H1 (cell line): ENCODE measurements at regions not wholly inside any gene's neighbourhood (a gene's known extent, or its start where the extent isn't known, plus 50 kb on each side); places are given as distances from the start of the nearest gene placed in this dataset.

ENCODE experiments used
- CHD1 ChIP-seq: IDR thresholded peaks from 2 replicates; pipeline ENCODE4 v1.6.1; 2012; ENCODE audit warnings: low read depth, low read length, improper control_type of control experiment
- CTCF ChIP-seq, 3 experiments: IDR thresholded peaks; 1 replicate in 2 of 3; 2 replicates in 1 of 3; pipeline versions ENCODE4 v1.5.1 to v1.6.1; 2011; ENCODE audit warnings: low read length in 3 of 3, mild to moderate bottlenecking in 3 of 3, inconsistent platforms in 2 of 3, low read depth in 1 of 3, moderate library complexity in 1 of 3; ENCODE audit not compliant: insufficient read depth in 1 of 3; ENCODE audit errors: control extremely low read depth in 1 of 3
- JUN ChIP-seq: IDR thresholded peaks from 2 replicates; pipeline ENCODE4 v1.6.1; 2011; ENCODE audit warnings: low read depth, mild to moderate bottlenecking, improper control_type of control experiment, low read length
- POLR2A ChIP-seq, 2 experiments: IDR thresholded peaks; 1 replicate in 1 of 2; 2 replicates in 1 of 2; pipeline ENCODE4 v1.6.1; 2011; ENCODE audit warnings: low read depth in 2 of 2, low read length in 2 of 2, mild to moderate bottlenecking in 2 of 2; ENCODE audit errors: control extremely low read depth in 1 of 2
- RFX5 ChIP-seq: IDR thresholded peaks from 2 replicates; pipeline ENCODE4 v1.6.1; 2011; ENCODE audit warnings: low read depth, low read length, improper control_type of control experiment, borderline replicate concordance
- RXRA ChIP-seq: IDR thresholded peaks from 2 replicates; pipeline ENCODE4 v1.6.1; 2011; ENCODE audit warnings: low read depth, mild to moderate bottlenecking, low read length, moderate library complexity; ENCODE audit not compliant: insufficient read depth
- SP1 ChIP-seq: IDR thresholded peaks from 2 replicates; pipeline ENCODE4 v1.6.1; 2011; ENCODE audit warnings: low read depth, low read length

DNA sequence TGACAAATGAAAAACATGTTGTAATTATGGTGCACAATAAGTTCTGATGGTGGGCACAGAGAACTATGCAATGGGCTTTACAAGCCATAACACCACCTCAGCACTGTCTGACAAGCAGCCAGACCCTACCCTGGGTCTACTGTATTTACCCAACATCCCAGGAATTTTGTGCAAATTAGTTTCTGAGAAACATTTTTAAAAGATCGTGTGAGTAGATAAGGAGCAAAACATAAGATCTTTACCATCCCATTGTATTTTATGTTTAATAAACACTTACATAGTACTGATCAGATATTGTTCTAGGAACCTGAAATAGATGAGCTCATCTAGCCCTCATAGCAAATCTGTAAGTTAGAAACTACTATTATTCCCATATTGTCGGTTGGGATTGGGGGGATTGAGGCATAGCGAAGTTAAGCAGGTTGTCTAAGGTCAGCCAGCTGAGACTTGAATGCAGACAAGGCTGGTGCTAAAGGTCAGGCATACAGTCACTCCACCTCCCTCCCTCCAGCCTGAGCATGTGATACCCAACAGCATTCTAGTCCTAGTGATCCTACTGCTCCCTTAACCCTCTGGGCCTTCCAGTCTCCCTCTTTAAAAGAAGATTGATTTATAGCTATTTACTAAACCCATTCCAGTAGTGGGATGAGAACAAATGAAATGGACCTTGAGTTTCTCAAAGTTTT, 67.4 kb upstream of the STAM2 start:
- TF ChIP-seq CTCF (IDR thresholded peaks at IDR 0.05; ENCODE audit: control extremely low read depth in 1 of 3, insufficient read depth in 1 of 3, low read depth in 1 of 3, low read length in 3 of 3) (no peak), POLR2A (IDR thresholded peaks at IDR 0.05; ENCODE audit: control extremely low read depth in 1 of 2, low read depth in 2 of 2, low read length in 2 of 2) (no peak), SP1 (no peak), JUN (no peak), RFX5 (no peak), RXRA (no peak), CHD1 (no peak)
